Transverse colon (tissue), 4 donors: ENCODE measurements at regions not wholly inside any gene's neighbourhood (a gene's known extent, or its start where the extent isn't known, plus 50 kb on each side); places are given as distances from the start of the nearest gene placed in this dataset.

Source experiments
- DNase-seq: peaks from one replicate; pipeline ENCODE4 v3.0.0-alpha.2; 2019
- H3K27ac ChIP-seq, 4 donors: fragments of 200-600 bp; sonication (generic); 2 replicates each; pipeline ENCODE4 v1.5.1; 2016 to 2018; ENCODE audit warnings: inconsistent platforms in 4 of 4
- H3K27me3 ChIP-seq: fragments of 200-600 bp; sonication (generic); 2 replicates; pipeline ENCODE4 v1.5.1; 2017; ENCODE audit warnings: inconsistent platforms
- H3K36me3 ChIP-seq, 4 donors: fragments of 200-600 bp; sonication (generic); 2 replicates each; pipeline ENCODE4 v1.5.1; 2017 to 2019; ENCODE audit warnings: inconsistent platforms in 4 of 4
- H3K4me1 ChIP-seq, 4 donors: fragments of 200-600 bp; sonication (generic); 2 replicates each; pipeline ENCODE4 v1.5.1; 2017 to 2020; ENCODE audit warnings: inconsistent platforms in 4 of 4
- H3K4me3 ChIP-seq, 4 donors: fragments of 200-600 bp; sonication (generic); 1 replicate in 1 of 4; 2 replicates in 3 of 4; pipeline versions ENCODE4 v1.5.1 to v1.6.1; 2017 to 2019; ENCODE audit warnings: inconsistent platforms in 4 of 4
- H3K9me3 ChIP-seq, 2 donors: fragments of 200-600 bp; sonication (generic); 2 replicates each; pipeline ENCODE4 v1.5.1; 2017 to 2019; ENCODE audit warnings: inconsistent platforms in 2 of 2
- EP300 ChIP-seq: sonication (generic); formaldehyde crosslinking; IDR thresholded peaks from one replicate; pipeline ENCODE4 v1.6.1; 2017; ENCODE audit warnings: antibody characterized with exemption, low read depth
- POLR2A ChIP-seq: fragments of 450-650 bp; IDR thresholded peaks from one replicate; pipeline ENCODE4 v1.6.1; 2016; ENCODE audit warnings: antibody characterized with exemption, mild to moderate bottlenecking, moderate library complexity
- POLR2AphosphoS5 ChIP-seq, 3 donors: sonication (generic); formaldehyde crosslinking; IDR thresholded peaks; one replicate each; pipeline ENCODE4 v1.6.1; 2016; ENCODE audit warnings: antibody characterized with exemption in 3 of 3
- WGBS, 2 donors: methylation state at CpG; one replicate each; pipeline ENCODE4 v1.1.5; 2018; ENCODE audit warnings: low coverage in 1 of 2; 5-methylcytosine and 5-hydroxymethylcytosine counted together
- in situ Hi-C, 4 donors: fragments of 200-750 bp; cut with MboI; loops; one replicate each; pipeline versions ENCODE4 v1.15.0 to v1.15.1; 2017; ENCODE audit warnings: low sequenced_read_pairs in 3 of 4, low pct_ligation_motif_present in 1 of 4, low pct_unique_long_range_greater_than_20kb in 1 of 4
- intact Hi-C: fragments of 100-400 bp; cut with DNase I; formaldehyde crosslinking; loops from one replicate; pipeline ENCODE4 v1.15.1; 2023; ENCODE audit warnings: low total_unique reads
- TF ChIP-seq, protein P1 (sequence below), 5 experiments: fragments of 200-600 bp in 3 of 5; fragments of 450-650 bp in 2 of 5; sonication (generic) in 3 of 5; IDR thresholded peaks; 1 replicate in 2 of 5; 2 replicates in 3 of 5; pipeline ENCODE4 v1.5.1; 2016 to 2017; ENCODE audit warnings: antibody characterized with exemption in 5 of 5, inconsistent platforms in 3 of 5, mild to moderate bottlenecking in 2 of 5, moderate library complexity in 1 of 5

DNA sequence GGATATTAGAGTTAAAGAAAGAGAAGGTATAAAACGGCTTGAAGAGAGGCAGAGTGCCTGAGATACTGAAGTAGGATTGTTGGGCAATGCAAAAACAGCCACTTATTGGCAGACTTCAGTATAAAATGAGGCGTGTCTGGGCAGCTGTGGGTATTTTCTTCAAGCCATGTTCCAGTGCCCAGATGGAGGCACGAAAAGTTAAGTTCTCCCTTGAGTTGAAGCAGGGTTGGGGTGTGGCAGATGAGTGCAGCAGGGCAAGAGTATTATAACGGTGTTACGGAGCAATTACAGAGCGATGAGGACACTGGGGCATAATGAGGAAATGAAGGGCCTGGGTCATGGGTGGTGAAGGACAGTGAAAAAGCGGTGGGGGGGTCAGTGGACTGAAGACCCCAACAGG lies 73.7 kb upstream of the CREB3L1 start:
- TF ChIP-seq POLR2A (no peak), POLR2AphosphoS5 (IDR thresholded peaks at IDR 0.05) (no peak), EP300 (no peak)
- TF ChIP-seq, protein P1, sequence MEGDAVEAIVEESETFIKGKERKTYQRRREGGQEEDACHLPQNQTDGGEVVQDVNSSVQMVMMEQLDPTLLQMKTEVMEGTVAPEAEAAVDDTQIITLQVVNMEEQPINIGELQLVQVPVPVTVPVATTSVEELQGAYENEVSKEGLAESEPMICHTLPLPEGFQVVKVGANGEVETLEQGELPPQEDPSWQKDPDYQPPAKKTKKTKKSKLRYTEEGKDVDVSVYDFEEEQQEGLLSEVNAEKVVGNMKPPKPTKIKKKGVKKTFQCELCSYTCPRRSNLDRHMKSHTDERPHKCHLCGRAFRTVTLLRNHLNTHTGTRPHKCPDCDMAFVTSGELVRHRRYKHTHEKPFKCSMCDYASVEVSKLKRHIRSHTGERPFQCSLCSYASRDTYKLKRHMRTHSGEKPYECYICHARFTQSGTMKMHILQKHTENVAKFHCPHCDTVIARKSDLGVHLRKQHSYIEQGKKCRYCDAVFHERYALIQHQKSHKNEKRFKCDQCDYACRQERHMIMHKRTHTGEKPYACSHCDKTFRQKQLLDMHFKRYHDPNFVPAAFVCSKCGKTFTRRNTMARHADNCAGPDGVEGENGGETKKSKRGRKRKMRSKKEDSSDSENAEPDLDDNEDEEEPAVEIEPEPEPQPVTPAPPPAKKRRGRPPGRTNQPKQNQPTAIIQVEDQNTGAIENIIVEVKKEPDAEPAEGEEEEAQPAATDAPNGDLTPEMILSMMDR (IDR thresholded peaks at IDR 0.05) = no peak
- H3K27ac ChIP-seq = no peak overlapping the region
- intact Hi-C loops = loop anchor here (5.0 kb wide), 1 partner anchor 1669 kb away; no protein-coding TSS in a partner anchor
- H3K27me3 ChIP-seq = peaks cover 8% of the 10 kb centered on the region
- DNase-seq = no peak
- H3K9me3 ChIP-seq = no peaks in the 10 kb centered on the region
- H3K4me1 ChIP-seq = no peaks in the 10 kb centered on the region
- no peaks in the 10 kb centered on the region for H3K36me3 ChIP-seq
- H3K4me3 ChIP-seq = no peak overlapping the region
- in situ Hi-C loops = no loop called here
- WGBS, 2 donors = 61 to 73% methylated on average over 2 to 7 of the region's 7 CpGs

DNA sequence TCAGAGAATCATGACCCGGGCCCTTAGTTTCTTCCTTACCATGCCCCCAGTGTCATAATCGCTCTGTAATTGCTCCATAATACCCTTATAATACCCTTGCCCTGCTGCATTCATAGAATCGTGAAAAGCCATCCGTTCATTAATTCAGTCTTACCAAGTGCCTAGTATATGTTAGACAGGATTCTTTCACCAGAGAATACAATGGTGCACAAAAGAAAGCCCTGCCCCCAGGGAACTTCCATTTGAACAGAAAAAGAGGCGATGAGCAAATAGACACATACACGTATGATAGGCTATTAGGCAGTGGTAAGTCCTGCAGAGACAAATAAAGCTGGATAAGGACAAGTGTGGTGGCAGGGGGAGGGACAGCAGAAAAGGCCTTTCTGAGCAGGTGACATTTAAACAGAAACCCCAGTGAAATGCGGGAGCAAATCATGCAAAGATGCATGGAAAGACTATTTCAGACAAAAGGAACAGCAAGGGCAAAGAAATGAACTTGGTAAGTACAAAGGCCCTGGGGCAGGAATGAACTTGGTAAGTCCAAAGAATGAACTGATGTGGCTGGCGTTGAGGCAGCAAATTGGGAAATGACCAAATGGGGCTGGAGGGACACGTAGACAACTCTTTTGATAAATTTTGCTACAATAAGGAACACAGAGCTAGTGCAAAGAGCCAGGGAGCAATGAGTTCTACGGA lies 74.6 kb upstream of the CREB3L1 start:
- no peaks in the 10 kb centered on the region for H3K4me1 ChIP-seq
- no peak for DNase-seq
- TF ChIP-seq POLR2AphosphoS5 (IDR thresholded peaks at IDR 0.05) = no peak
- TF ChIP-seq, protein P1 (IDR thresholded peaks at IDR 0.05) = no peak
- TF ChIP-seq POLR2A = no peak
- no peak for TF ChIP-seq EP300
- intact Hi-C loops = loop anchor here (5.0 kb wide), 1 partner anchor 1669 kb away; no protein-coding TSS in a partner anchor
- no peak overlapping the region for H3K4me3 ChIP-seq
- in situ Hi-C loops = no loop called here
- no peaks in the 10 kb centered on the region for H3K9me3 ChIP-seq
- no peaks in the 10 kb centered on the region for H3K36me3 ChIP-seq
- no peak overlapping the region for H3K27ac ChIP-seq
- WGBS, 2 donors = 80 to 90% methylated on average over 8 to 10 of the region's 10 CpGs
- peaks cover 8% of the 10 kb centered on the region for H3K27me3 ChIP-seq

DNA sequence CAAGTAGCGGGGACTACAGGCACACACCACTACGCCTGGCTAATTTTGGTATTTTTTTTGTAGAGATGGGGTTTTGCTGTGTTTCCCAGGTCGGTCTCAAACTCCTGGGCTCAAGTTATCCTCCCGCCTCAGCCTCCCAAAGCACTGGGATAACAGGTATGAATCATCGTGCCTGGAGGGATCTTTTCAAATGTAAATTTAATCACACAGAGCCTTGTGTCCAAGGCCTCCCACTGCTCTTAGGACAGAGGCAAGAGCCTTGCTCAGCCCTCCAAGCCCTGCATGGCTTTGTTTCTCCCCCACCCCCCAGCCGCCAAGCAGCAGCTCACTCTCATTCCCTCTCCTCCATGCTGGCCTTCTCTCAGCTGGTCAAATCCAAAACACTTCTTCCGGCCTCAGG lies 75.3 kb upstream of the CREB3L1 start:
- Histone ChIP-seq H3K9me3 (no peaks in the 10 kb centered on the region), H3K4me1 (no peaks in the 10 kb centered on the region), H3K4me3 (no peak overlapping the region), H3K36me3 (no peaks in the 10 kb centered on the region), H3K27ac (no peak overlapping the region), H3K27me3 (peaks cover 8% of the 10 kb centered on the region)
- no peak for DNase-seq
- in situ Hi-C loops = no loop called here
- TF ChIP-seq POLR2A (no peak), POLR2AphosphoS5 (IDR thresholded peaks at IDR 0.05) (no peak), EP300 (no peak)
- TF ChIP-seq, protein P1 (IDR thresholded peaks at IDR 0.05) = no peak
- 88% methylated on average over 7 of the region's 7 CpGs for WGBS, 2 donors
- intact Hi-C loops = loop anchor here (5.0 kb wide), 1 partner anchor 1670 kb away; no protein-coding TSS in a partner anchor

DNA sequence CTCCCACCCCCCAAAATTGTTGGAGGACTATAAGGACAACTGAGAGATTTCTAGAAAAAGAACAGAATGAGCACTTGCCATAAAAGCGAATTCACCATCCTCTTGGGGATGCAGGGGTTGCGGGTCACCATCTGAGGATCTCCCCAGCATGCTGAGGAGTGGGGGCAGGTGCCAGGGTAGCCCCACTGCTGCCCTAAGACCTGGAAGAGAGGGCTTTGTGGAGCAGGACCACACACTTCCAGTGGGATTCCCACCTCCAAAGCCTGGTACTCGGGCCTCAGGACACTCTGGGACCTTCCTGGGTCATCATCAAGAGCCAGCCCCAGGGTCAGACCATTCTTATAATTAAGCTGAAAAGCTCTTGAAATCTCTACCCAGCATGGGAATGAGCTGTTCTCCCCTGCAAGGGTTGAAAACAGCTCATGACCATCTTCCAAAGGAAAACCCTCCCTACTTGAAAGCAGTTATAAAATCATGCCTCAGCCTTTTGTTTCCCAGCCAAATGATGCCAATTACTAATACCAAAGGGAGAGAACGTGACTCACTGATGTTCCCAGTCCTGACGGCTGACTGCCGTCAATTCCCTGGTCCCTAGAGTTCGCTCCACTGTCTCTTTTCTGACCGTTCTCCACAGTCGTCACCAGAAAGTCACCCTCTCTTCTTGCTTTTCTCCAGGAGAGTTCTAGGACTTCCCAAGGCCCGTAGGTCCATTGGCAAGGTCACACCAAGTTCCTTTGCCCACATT lies 76.8 kb upstream of the CREB3L1 start:
- 78 to 86% methylated on average over 5 to 10 of the region's 10 CpGs for WGBS, 2 donors
- Histone ChIP-seq H3K36me3 (no peaks in the 10 kb centered on the region), H3K4me1 (no peaks in the 10 kb centered on the region), H3K27me3 (no peaks in the 10 kb centered on the region), H3K9me3 (no peaks in the 10 kb centered on the region), H3K27ac (no peak overlapping the region), H3K4me3 (no peak overlapping the region)
- intact Hi-C loops = loop anchor here (5.0 kb wide), 1 partner anchor 1672 kb away; no protein-coding TSS in a partner anchor
- in situ Hi-C loops = no loop called here
- TF ChIP-seq, protein P1 (IDR thresholded peaks at IDR 0.05) = no peak
- DNase-seq = no peak
